ENCODE measurements at regions not wholly inside any gene's neighbourhood (a gene's known extent, or its start where the extent isn't known, plus 50 kb on each side); places are given as distances from the start of the nearest gene placed in this dataset.

DNA sequence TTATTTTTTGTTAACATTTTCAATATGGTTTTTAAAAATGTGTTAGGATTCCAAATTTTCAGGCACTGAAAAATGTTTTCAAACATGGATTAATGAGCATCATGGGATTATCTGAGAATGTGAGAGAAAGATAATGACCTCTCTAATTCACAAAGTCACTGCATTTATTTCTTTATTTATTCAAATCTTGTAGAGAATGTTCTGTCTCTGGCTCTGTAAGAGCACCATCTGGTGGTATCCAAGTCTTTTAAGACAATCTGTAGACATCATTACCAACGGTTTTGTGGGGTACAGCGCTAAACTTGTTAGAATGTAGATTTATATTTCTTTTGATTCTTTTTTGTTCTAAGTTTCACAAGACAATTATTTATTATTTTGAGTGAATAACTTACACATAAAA is 956.0 kb upstream of the NOVA1 start:
- TF ChIP-seq CTCF (IDR thresholded peaks at IDR 0.05) (no peak), EZH2 (IDR thresholded peaks at IDR 0.05; ENCODE audit: borderline replicate concordance, insufficient read depth, low read depth, low read length, poor library complexity, severe bottlenecking) (no peak)
